ENCODE measurements at regions not wholly inside any gene's neighbourhood (a gene's known extent, or its start where the extent isn't known, plus 50 kb on each side); places are given as distances from the start of the nearest gene placed in this dataset.

GRCh38 chr1:79848316-79848715 lies 841.8 kb upstream of the ADGRL4 start:
- Histone ChIP-seq H3K27ac (no peak overlapping the region), H3K36me3 (no peaks in the 10 kb centered on the region), H3K4me3 (no peak overlapping the region), H3K9me3 (no peaks in the 10 kb centered on the region), H3K4me1 (no peaks in the 10 kb centered on the region), H3K27me3 (no peaks in the 10 kb centered on the region)
- intact Hi-C loops (cut with DNase I; ENCODE audit: low total_unique reads) = no loop called here
- DNase-seq (ENCODE audit: low spot score in 2 of 2) = no peak
- TF ChIP-seq POLR2A (IDR thresholded peaks at IDR 0.05) = no peak
- TF ChIP-seq CTCF (IDR thresholded peaks at IDR 0.05) = no peak
- TF ChIP-seq POLR2AphosphoS5 (IDR thresholded peaks at IDR 0.05) = no peak

GRCh38 chr1:79847700-79848099 lies 841.2 kb upstream of the ADGRL4 start:
- Histone ChIP-seq H3K9me3 (no peaks in the 10 kb centered on the region), H3K27me3 (no peaks in the 10 kb centered on the region), H3K4me3 (no peak overlapping the region), H3K36me3 (no peaks in the 10 kb centered on the region), H3K4me1 (no peaks in the 10 kb centered on the region), H3K27ac (no peak overlapping the region)
- no peak for DNase-seq (ENCODE audit: low spot score in 2 of 2)
- TF ChIP-seq POLR2AphosphoS5 (IDR thresholded peaks at IDR 0.05) (no peak), CTCF (IDR thresholded peaks at IDR 0.05) (no peak), POLR2A (IDR thresholded peaks at IDR 0.05) (no peak)
- intact Hi-C loops (cut with DNase I; ENCODE audit: low total_unique reads) = no loop called here

- Histone ChIP-seq H3K27ac (no peak overlapping the region), H3K36me3 (no peaks in the 10 kb centered on the region), H3K9me3 (no peaks in the 10 kb centered on the region), H3K4me3 (no peak overlapping the region), H3K27me3 (no peaks in the 10 kb centered on the region), H3K4me1 (no peaks in the 10 kb centered on the region)
- no peak for TF ChIP-seq POLR2AphosphoS5 (IDR thresholded peaks at IDR 0.05)
- no peak for TF ChIP-seq CTCF (IDR thresholded peaks at IDR 0.05)
- no peak for TF ChIP-seq POLR2A (IDR thresholded peaks at IDR 0.05)
- no peak for DNase-seq (ENCODE audit: low spot score in 2 of 2)
- intact Hi-C loops (cut with DNase I; ENCODE audit: low total_unique reads) = no loop called here
Measured at GRCh38 chr1:79845936-79846335, 839.4 kb upstream of the ADGRL4 start.

GRCh38 chr1:79842811-79843210 lies 836.3 kb upstream of the ADGRL4 start:
- no peak for TF ChIP-seq CTCF (IDR thresholded peaks at IDR 0.05)
- no peak for TF ChIP-seq POLR2A (IDR thresholded peaks at IDR 0.05)
- TF ChIP-seq POLR2AphosphoS5 (IDR thresholded peaks at IDR 0.05) = no peak
- Histone ChIP-seq H3K9me3 (no peaks in the 10 kb centered on the region), H3K36me3 (no peaks in the 10 kb centered on the region), H3K4me1 (no peaks in the 10 kb centered on the region), H3K4me3 (no peak overlapping the region), H3K27ac (no peak overlapping the region), H3K27me3 (no peaks in the 10 kb centered on the region)
- intact Hi-C loops (cut with DNase I; ENCODE audit: low total_unique reads) = no loop called here
- DNase-seq (ENCODE audit: low spot score in 2 of 2) = no peak

GRCh38 chr1:79839882-79840281 lies 833.4 kb upstream of the ADGRL4 start:
- Histone ChIP-seq H3K4me1 (no peaks in the 10 kb centered on the region), H3K36me3 (no peaks in the 10 kb centered on the region), H3K27ac (no peak overlapping the region), H3K9me3 (no peaks in the 10 kb centered on the region), H3K27me3 (no peaks in the 10 kb centered on the region), H3K4me3 (no peak overlapping the region)
- no peak for DNase-seq (ENCODE audit: low spot score in 2 of 2)
- TF ChIP-seq CTCF (IDR thresholded peaks at IDR 0.05) = no peak
- no peak for TF ChIP-seq POLR2AphosphoS5 (IDR thresholded peaks at IDR 0.05)
- no peak for TF ChIP-seq POLR2A (IDR thresholded peaks at IDR 0.05)
- intact Hi-C loops (cut with DNase I; ENCODE audit: low total_unique reads) = no loop called here

Data from breast epithelium (tissue), 4 donors.